SU-DHL-6 (cell line): ENCODE measurements at regions not wholly inside any gene's neighbourhood (a gene's known extent, or its start where the extent isn't known, plus 50 kb on each side); places are given as distances from the start of the nearest gene placed in this dataset.
"Not testable (repeated sequence)": the region's sequence is repeated elsewhere in the genome, so short reads cannot be mapped to it uniquely, and the experiment has no call there.

Experiments
- EZH2phosphoT487 ChIP-seq: fragments of 200-600 bp; sonication (generic), shearing (Covaris generic); conservative IDR thresholded peaks from 2 replicates; pipeline ENCODE4 v1.6.1; 2018; ENCODE audit warnings: mild to moderate bottlenecking, antibody characterized with exemption, low read length, moderate library complexity, mixed read lengths
- TF ChIP-seq, protein P1 (sequence below): fragments of 200-600 bp; sonication (generic); IDR thresholded peaks from one replicate; pipeline ENCODE4 v1.5.1; 2017; ENCODE audit warnings: antibody characterized with exemption, mild to moderate bottlenecking, low read length, moderate library complexity; ENCODE audit not compliant: insufficient read depth, poor library complexity, severe bottlenecking

GRCh38 chr3:166684077-166684476 lies 696.0 kb downstream of the ZBBX start:
- TF ChIP-seq, protein P1, sequence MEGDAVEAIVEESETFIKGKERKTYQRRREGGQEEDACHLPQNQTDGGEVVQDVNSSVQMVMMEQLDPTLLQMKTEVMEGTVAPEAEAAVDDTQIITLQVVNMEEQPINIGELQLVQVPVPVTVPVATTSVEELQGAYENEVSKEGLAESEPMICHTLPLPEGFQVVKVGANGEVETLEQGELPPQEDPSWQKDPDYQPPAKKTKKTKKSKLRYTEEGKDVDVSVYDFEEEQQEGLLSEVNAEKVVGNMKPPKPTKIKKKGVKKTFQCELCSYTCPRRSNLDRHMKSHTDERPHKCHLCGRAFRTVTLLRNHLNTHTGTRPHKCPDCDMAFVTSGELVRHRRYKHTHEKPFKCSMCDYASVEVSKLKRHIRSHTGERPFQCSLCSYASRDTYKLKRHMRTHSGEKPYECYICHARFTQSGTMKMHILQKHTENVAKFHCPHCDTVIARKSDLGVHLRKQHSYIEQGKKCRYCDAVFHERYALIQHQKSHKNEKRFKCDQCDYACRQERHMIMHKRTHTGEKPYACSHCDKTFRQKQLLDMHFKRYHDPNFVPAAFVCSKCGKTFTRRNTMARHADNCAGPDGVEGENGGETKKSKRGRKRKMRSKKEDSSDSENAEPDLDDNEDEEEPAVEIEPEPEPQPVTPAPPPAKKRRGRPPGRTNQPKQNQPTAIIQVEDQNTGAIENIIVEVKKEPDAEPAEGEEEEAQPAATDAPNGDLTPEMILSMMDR, result not testable (repeated sequence)
- TF ChIP-seq EZH2phosphoT487, result not testable (repeated sequence)
